Brain microvascular endothelial cell (primary cell): ENCODE measurements at regions not wholly inside any gene's neighbourhood (a gene's known extent, or its start where the extent isn't known, plus 50 kb on each side); places are given as distances from the start of the nearest gene placed in this dataset.

Source experiments
- DNase-seq: peaks from one replicate; pipeline ENCODE4 v3.0.0-alpha.2; 2020
- H3K27ac ChIP-seq: fragments of 250-450 bp; sonication (Bioruptor Pico); 2 replicates; pipeline ENCODE4 v1.5.1; 2020; ENCODE audit warnings: mild to moderate bottlenecking, moderate library complexity
- H3K27me3 ChIP-seq: fragments of 250-450 bp; sonication (Bioruptor Pico); replicated peaks from 2 replicates; pipeline ENCODE4 v1.5.1; 2020; ENCODE audit warnings: mild to moderate bottlenecking
- H3K36me3 ChIP-seq: fragments of 250-450 bp; sonication (Bioruptor Pico); replicated peaks from 2 replicates; pipeline ENCODE4 v1.5.1; 2020; ENCODE audit warnings: mild to moderate bottlenecking
- H3K4me3 ChIP-seq: 2 replicates; pipeline ENCODE4 v1.5.1; 2011; ENCODE audit warnings: low read depth, mild to moderate bottlenecking, control low read depth, low read length, moderate library complexity
- CTCF ChIP-seq: IDR thresholded peaks from 2 replicates; pipeline ENCODE4 v1.5.1; 2011; ENCODE audit warnings: low read depth, mild to moderate bottlenecking, moderate library complexity, low read length, control low read depth, inconsistent platforms; ENCODE audit errors: missing control alignments
- in situ Hi-C: cut with HindIII; loops from 2 replicates; pipeline ENCODE4 v1.10.0; 2017; ENCODE audit warnings: low sequenced_read_pairs, low pct_ligation_motif_present

- no peak overlapping the region for H3K4me3 ChIP-seq
- in situ Hi-C loops: no loop called here
- no peak overlapping the region for H3K27ac ChIP-seq
- no peak for DNase-seq
- H3K36me3 ChIP-seq: no peaks in the 10 kb centered on the region
- no peak for TF ChIP-seq CTCF
- H3K27me3 ChIP-seq: no peaks in the 10 kb centered on the region
Measured at GRCh38 chr4:10984815-10985214, 300.2 kb upstream of the CLNK start.

GRCh38 chr4:10983885-10984640 is 299.5 kb upstream of the CLNK start:
- no peak overlapping the region for H3K4me3 ChIP-seq
- no peaks in the 10 kb centered on the region for H3K36me3 ChIP-seq
- no peak for DNase-seq
- TF ChIP-seq CTCF: no peak
- in situ Hi-C loops: no loop called here
- H3K27ac ChIP-seq: no peak overlapping the region
- no peaks in the 10 kb centered on the region for H3K27me3 ChIP-seq

GRCh38 chr4:10983268-10983667 is 298.7 kb upstream of the CLNK start:
- TF ChIP-seq CTCF: no peak
- Histone ChIP-seq H3K27me3 (no peaks in the 10 kb centered on the region), H3K27ac (no peak overlapping the region), H3K4me3 (no peak overlapping the region), H3K36me3 (no peaks in the 10 kb centered on the region)
- DNase-seq: no peak
- in situ Hi-C loops: no loop called here

GRCh38 chr4:10982305-10982704 is 297.7 kb upstream of the CLNK start:
- H3K4me3 ChIP-seq: no peak overlapping the region
- TF ChIP-seq CTCF: no peak
- no peaks in the 10 kb centered on the region for H3K36me3 ChIP-seq
- H3K27ac ChIP-seq: no peak overlapping the region
- H3K27me3 ChIP-seq: no peaks in the 10 kb centered on the region
- in situ Hi-C loops: no loop called here
- no peak for DNase-seq

GRCh38 chr4:10981576-10981975 is 297.0 kb upstream of the CLNK start:
- H3K27ac ChIP-seq: no peak overlapping the region
- no peak for TF ChIP-seq CTCF
- no peaks in the 10 kb centered on the region for H3K36me3 ChIP-seq
- no peak for DNase-seq
- no peaks in the 10 kb centered on the region for H3K27me3 ChIP-seq
- H3K4me3 ChIP-seq: no peak overlapping the region
- in situ Hi-C loops: no loop called here

- H3K4me3 ChIP-seq: no peak overlapping the region
- no peak for DNase-seq
- H3K27ac ChIP-seq: no peak overlapping the region
- H3K36me3 ChIP-seq: no peaks in the 10 kb centered on the region
- in situ Hi-C loops: no loop called here
- TF ChIP-seq CTCF: no peak
- H3K27me3 ChIP-seq: no peaks in the 10 kb centered on the region
Measured at GRCh38 chr4:10981096-10981495, 296.5 kb upstream of the CLNK start.
